ENCODE measurements at regions not wholly inside any gene's neighbourhood (a gene's known extent, or its start where the extent isn't known, plus 50 kb on each side); places are given as distances from the start of the nearest gene placed in this dataset.

DNA sequence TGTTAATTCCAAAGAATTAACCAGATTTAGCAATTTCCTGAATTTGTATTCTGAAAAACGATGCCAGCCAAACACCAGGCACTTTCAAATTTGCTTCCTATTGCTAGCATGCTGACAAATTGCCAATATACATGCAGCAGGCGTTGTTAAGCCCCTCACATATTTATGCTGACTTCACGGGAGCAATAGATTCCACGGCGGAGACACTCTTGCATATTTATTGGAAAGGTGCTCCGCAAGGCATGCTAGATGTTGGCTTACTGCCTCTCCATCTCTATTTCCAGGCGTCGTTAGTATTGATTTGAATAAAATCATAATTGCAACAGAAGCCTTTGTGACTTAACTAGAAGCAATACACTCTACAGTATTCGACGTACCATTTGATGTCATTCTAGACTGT, 211.0 kb upstream of the IRX5 start:
- DNase-seq (ENCODE audit: extremely low read depth, low read depth) = no peak
- TF ChIP-seq, protein P1, sequence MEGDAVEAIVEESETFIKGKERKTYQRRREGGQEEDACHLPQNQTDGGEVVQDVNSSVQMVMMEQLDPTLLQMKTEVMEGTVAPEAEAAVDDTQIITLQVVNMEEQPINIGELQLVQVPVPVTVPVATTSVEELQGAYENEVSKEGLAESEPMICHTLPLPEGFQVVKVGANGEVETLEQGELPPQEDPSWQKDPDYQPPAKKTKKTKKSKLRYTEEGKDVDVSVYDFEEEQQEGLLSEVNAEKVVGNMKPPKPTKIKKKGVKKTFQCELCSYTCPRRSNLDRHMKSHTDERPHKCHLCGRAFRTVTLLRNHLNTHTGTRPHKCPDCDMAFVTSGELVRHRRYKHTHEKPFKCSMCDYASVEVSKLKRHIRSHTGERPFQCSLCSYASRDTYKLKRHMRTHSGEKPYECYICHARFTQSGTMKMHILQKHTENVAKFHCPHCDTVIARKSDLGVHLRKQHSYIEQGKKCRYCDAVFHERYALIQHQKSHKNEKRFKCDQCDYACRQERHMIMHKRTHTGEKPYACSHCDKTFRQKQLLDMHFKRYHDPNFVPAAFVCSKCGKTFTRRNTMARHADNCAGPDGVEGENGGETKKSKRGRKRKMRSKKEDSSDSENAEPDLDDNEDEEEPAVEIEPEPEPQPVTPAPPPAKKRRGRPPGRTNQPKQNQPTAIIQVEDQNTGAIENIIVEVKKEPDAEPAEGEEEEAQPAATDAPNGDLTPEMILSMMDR (IDR thresholded peaks at IDR 0.05; ENCODE audit: low read depth, low read length) = no peak

DNA sequence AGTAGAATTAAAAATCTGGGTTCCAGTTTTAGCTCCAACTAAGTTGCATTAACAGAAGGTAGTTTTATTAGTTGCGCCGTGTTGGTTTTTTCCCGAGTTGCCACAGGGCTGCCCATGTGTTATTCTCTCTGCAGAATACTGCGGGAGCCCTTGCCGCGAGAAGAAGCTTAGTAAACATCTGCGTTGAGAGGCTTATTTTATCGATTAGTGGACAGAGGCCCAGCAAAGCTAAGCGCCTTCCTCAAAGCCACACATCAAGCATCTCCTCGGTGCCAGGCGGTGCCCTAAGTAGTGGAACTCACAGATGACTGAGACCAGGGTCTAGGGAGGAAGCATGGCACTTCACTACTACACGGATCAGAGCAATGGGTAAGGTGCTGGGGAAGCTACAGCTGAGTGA, 212.3 kb upstream of the IRX5 start:
- TF ChIP-seq, protein P1 (IDR thresholded peaks at IDR 0.05; ENCODE audit: low read depth, low read length) = no peak
- DNase-seq (ENCODE audit: extremely low read depth, low read depth) = no peak

DNA sequence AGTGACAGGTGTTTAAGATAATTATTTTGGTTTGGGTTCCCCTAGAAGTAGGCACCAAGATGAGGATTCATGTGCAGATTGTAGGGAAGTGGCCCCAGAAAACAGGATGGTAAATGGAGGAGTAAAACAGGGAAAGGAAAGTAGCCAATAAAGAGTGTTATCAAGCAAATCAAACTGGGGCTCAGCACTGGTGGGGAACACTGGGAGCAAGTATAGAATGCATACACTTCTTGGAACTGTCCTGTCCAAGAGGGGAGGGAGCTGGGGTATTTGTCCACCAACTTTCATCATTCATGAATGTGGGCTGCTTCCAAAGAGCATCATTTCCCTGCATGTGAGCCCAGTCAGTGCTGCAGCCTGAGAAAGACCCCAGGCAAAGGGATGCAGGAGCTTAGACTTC, 215.7 kb upstream of the IRX5 start:
- TF ChIP-seq, protein P1 (IDR thresholded peaks at IDR 0.05; ENCODE audit: low read depth, low read length) = no peak
- no peak for DNase-seq (ENCODE audit: extremely low read depth, low read depth)

DNA sequence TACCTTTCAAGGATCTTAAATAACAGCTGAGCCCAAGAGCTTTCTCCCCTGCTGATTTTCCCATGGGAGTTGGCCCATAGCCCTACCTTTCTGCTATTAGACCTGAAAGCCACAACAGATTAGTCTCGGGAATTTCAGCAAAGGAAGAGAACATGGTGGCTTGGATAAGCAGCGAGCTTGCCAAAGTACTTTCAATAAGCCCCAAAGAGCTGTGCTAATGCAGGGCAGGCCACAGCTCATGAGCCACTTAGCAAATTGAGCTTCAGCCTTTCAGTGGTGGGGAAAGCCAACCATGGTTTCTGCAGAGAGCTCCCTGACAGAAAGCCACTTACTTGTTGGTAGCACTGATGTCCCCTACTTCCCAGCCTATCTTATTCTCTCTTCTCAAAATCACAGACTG, 217.8 kb upstream of the IRX5 start:
- TF ChIP-seq, protein P1 (IDR thresholded peaks at IDR 0.05; ENCODE audit: low read depth, low read length) = no peak
- no peak for DNase-seq (ENCODE audit: extremely low read depth, low read depth)

DNA sequence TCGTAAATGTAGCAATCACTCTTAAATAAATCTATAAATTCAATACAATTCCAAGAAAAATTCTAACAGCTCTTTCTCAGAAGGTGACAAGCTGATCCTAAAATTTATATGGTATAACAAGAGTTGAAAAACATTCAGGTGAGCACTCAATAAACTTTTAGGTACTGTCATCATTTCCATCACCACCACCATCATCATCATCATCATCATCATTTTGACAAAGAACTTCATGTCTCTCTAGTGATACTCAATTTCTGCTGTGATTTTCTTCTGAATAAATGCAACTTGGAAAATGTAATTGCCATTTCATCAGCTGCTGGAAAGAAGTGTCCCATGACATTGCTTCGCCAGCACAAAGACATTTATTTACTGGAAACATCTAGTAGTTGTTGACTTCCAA, 222.9 kb upstream of the IRX5 start:
- DNase-seq (ENCODE audit: extremely low read depth, low read depth) = no peak
- TF ChIP-seq, protein P1 (IDR thresholded peaks at IDR 0.05; ENCODE audit: low read depth, low read length) = no peak

DNA sequence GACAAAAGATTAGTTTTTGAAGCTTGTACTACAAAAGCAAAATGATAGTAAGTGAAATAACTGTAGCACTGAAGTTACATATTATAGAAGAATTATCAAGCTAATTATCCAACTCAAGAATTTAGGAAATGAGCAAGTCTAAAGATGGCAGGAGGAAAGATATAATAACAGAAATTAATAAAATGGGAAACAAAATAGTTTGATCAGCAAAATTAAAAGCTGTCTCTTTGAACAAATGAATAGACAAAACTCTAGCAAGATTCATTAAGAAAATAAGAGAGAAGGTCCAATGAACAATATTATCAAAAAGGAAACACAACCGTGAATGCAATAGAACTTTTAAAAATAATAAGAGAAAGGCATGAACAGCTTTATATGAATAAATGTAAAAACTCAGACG, 224.3 kb upstream of the IRX5 start:
- no peak for DNase-seq (ENCODE audit: extremely low read depth, low read depth)
- TF ChIP-seq, protein P1 (IDR thresholded peaks at IDR 0.05; ENCODE audit: low read depth, low read length) = no peak

DNA sequence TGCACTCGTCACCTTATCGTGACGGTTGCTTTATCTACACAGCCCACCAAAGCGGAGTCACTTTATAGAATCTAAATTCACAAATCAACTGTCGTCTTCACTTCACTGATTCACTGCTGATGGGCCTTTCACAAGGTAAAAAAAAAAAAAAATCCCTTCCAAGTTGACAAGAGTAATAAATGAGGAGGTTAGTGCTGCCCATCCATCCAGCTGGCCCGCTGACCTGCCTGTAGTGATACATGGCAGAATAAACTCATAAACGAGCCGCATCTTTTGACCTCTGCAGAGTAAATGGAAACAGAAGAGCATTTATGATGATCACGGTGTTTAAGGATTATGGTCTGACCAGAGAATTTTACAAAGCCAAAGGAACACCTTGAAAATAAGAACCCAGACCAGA, 227.3 kb upstream of the IRX5 start:
- TF ChIP-seq, protein P1 (IDR thresholded peaks at IDR 0.05; ENCODE audit: low read depth, low read length) = no peak

More for the DNA sequence above, 227.3 kb upstream of the IRX5 start:
- no peak for DNase-seq (ENCODE audit: extremely low read depth, low read depth)
